Liver (tissue), 3 donors: ENCODE measurements at regions not wholly inside any gene's neighbourhood (a gene's known extent, or its start where the extent isn't known, plus 50 kb on each side); places are given as distances from the start of the nearest gene placed in this dataset.

Experiments
- CTCF ChIP-seq: fragments of 150-350 bp; IDR thresholded peaks from 2 replicates; pipeline ENCODE4 v1.5.1; 2017; ENCODE audit warnings: improper control_type of control experiment, low read depth, low read length; ENCODE audit not compliant: missing input control
- GABPA ChIP-seq, 2 donors: IDR thresholded peaks in 1 of 2; conservative IDR thresholded peaks in 1 of 2; 2 replicates each; pipeline ENCODE4 v1.6.1; 2016; ENCODE audit warnings: antibody characterized with exemption in 2 of 2, mild to moderate bottlenecking in 1 of 2, moderate library complexity in 1 of 2
- JUND ChIP-seq, 2 donors: IDR thresholded peaks; 2 replicates each; pipeline ENCODE4 v1.6.1; 2016; ENCODE audit warnings: antibody characterized with exemption in 2 of 2
- MAX ChIP-seq: IDR thresholded peaks from 2 replicates; pipeline ENCODE4 v1.6.1; 2016; ENCODE audit warnings: antibody characterized with exemption
- SP1 ChIP-seq: IDR thresholded peaks from 2 replicates; pipeline ENCODE4 v1.6.1; 2018; ENCODE audit warnings: antibody characterized with exemption, mild to moderate bottlenecking
- TAF1 ChIP-seq: conservative IDR thresholded peaks from 2 replicates; pipeline ENCODE4 v1.6.1; 2016; ENCODE audit warnings: antibody characterized with exemption, mild to moderate bottlenecking
- YY1 ChIP-seq: IDR thresholded peaks from 2 replicates; pipeline ENCODE4 v1.6.1; 2016; ENCODE audit warnings: antibody characterized with exemption, mild to moderate bottlenecking
- donor health status: healthy.
- donor health status: healthy.

- TF ChIP-seq CTCF: no peak
- TF ChIP-seq TAF1: no peak
- TF ChIP-seq MAX: no peak
- no peak for TF ChIP-seq GABPA (IDR thresholded peaks at IDR 0.05 in 1 of 2, conservative IDR thresholded peaks at IDR 0.05 in 1 of 2)
- TF ChIP-seq SP1: no peak
- no peak for TF ChIP-seq YY1
- no peak for TF ChIP-seq JUND (IDR thresholded peaks at IDR 0.05)
Measured at GRCh38 chr2:156670104-156670503, 233.9 kb downstream of the GPD2 start.
